ENCODE measurements at regions not wholly inside any gene's neighbourhood (a gene's known extent, or its start where the extent isn't known, plus 50 kb on each side); places are given as distances from the start of the nearest gene placed in this dataset.

DNA sequence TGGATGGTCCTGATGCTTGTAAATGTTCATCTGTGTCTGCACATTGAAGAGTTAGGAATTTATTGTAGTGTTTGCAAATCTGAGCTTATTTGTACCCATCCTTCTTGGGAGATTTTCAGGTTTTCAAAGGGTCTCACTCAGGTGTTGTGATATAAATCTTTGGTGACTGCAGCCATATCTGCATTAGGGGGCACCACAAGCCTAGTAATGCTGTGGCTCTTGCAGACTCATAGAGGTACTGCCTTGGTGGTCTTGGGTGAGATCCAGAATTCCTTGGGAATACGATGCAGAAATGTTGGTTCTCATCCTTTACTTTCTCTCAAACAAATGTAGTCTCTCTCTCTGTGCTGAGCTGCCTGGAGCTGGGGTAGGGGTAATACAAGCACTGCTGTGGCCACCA, 405.9 kb downstream of the TTLL7 start:
- Mint-ChIP-seq H3K4me3 (no peak overlapping the region), H3K27me3 (ENCODE audit: low read depth) (no peaks in the 10 kb centered on the region), H3K36me3 (ENCODE audit: low read depth) (peaks cover 3% of the 10 kb centered on the region), H3K9me3 (peaks cover 11% of the 10 kb centered on the region), H3K4me1 (no peaks in the 10 kb centered on the region), H3K27ac (ENCODE audit: unreplicated experiment) (no peak overlapping the region)
- no peak for DNase-seq (ENCODE audit: low read depth, low spot score)
- TF ChIP-seq, protein P1, sequence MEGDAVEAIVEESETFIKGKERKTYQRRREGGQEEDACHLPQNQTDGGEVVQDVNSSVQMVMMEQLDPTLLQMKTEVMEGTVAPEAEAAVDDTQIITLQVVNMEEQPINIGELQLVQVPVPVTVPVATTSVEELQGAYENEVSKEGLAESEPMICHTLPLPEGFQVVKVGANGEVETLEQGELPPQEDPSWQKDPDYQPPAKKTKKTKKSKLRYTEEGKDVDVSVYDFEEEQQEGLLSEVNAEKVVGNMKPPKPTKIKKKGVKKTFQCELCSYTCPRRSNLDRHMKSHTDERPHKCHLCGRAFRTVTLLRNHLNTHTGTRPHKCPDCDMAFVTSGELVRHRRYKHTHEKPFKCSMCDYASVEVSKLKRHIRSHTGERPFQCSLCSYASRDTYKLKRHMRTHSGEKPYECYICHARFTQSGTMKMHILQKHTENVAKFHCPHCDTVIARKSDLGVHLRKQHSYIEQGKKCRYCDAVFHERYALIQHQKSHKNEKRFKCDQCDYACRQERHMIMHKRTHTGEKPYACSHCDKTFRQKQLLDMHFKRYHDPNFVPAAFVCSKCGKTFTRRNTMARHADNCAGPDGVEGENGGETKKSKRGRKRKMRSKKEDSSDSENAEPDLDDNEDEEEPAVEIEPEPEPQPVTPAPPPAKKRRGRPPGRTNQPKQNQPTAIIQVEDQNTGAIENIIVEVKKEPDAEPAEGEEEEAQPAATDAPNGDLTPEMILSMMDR (conservative IDR thresholded peaks at IDR 0.05): no peak

DNA sequence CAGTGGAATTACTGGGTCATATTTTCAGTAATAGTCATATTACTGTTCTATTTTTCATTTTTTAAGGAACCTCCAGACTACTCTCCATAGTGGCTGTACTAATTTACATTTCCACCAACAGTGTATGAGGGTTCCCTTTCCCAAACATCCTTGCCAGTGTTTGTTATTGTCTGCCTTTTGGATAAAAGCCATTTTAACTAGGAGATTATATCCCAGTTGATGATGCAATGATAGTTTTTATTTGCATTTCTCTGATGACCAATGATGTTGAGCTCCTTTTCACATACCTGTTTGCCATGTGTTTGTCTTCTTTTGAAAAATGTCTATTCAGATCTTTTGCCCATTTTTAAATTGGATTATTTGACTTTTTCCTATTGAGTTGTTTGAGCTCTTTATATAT, 410.8 kb downstream of the TTLL7 start:
- Mint-ChIP-seq H3K27me3 (ENCODE audit: low read depth) (no peaks in the 10 kb centered on the region), H3K9me3 (peaks cover 20% of the 10 kb centered on the region), H3K4me3 (no peak overlapping the region), H3K27ac (ENCODE audit: unreplicated experiment) (no peak overlapping the region), H3K36me3 (ENCODE audit: low read depth) (peaks cover 11% of the 10 kb centered on the region), H3K4me1 (no peaks in the 10 kb centered on the region)
- no peak for DNase-seq (ENCODE audit: low read depth, low spot score)
- TF ChIP-seq, protein P1 (conservative IDR thresholded peaks at IDR 0.05): no peak

DNA sequence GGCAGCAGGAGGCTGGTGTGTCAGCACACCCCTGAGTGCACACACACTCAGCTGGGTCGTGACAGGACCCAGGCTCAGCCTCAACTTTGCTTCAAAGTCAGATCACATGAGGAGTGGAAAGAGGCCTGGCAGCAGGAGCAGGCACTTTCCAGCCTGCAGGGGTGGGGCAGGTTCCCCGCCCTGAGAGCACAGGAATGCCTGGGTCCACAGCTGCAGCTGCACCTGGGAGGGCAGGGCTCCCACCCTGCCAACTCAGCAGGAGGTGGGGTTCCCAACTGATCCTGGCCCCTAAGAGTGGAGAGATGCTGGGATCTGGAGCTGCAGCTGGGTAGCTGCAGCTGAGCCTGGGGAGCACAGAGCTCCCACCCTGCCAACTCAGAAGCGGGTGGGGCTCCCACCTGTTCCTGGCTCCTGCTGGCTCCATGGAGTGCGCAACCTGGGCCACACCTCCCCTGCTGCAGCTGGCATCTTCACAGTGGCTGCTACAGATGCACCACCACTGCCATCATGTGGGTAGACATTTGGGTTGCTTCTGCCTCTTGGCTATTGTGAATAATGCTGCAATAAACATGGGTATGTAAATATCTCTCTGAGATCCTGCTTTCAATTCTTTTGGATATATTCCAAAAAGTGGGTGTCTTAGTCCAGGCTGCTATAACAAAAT, 415.4 kb downstream of the TTLL7 start:
- Mint-ChIP-seq H3K27me3 (ENCODE audit: low read depth) (no peaks in the 10 kb centered on the region), H3K36me3 (ENCODE audit: low read depth) (peaks cover 11% of the 10 kb centered on the region), H3K4me1 (no peaks in the 10 kb centered on the region), H3K27ac (ENCODE audit: unreplicated experiment) (peak overlapping the region; percentile 5), H3K4me3 (no peak overlapping the region), H3K9me3 (peaks cover 22% of the 10 kb centered on the region)
- DNase-seq (ENCODE audit: low read depth, low spot score): no peak
- TF ChIP-seq, protein P1 (conservative IDR thresholded peaks at IDR 0.05): peak; percentile 28

DNA sequence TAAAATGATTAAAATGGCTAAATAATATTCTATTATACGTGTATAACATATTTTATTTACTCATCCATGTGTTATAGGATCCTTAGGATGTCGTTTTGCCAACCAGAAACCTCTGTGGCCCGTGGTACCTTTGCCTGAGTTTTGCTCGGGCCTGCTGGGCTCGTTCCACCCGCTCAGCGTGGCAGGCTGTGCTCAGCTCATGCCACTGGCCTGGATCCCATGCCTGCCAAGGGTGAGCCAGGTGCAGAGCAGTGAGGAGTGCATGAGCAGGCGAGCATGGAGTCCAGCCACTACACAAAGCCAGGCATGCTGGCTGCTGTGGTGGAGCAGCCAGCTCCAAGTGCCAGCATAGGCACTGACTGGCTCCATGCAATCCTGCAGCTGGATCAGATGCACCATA, 417.2 kb downstream of the TTLL7 start:
- Mint-ChIP-seq H3K4me3 (no peak overlapping the region), H3K27ac (ENCODE audit: unreplicated experiment) (no peak overlapping the region), H3K27me3 (ENCODE audit: low read depth) (no peaks in the 10 kb centered on the region), H3K4me1 (no peaks in the 10 kb centered on the region), H3K36me3 (ENCODE audit: low read depth) (peaks cover 7% of the 10 kb centered on the region), H3K9me3 (peaks cover 14% of the 10 kb centered on the region)
- TF ChIP-seq, protein P1 (conservative IDR thresholded peaks at IDR 0.05): no peak
- DNase-seq (ENCODE audit: low read depth, low spot score): no peak

GRCh38 chr1:83574791-83575190, 424.1 kb downstream of the TTLL7 start:
- DNase-seq (ENCODE audit: low read depth, low spot score): no peak
- no peak overlapping the region for H3K4me3 Mint-ChIP-seq
- peak overlapping the region; percentile 32 for H3K27ac Mint-ChIP-seq (ENCODE audit: unreplicated experiment)
- no peaks in the 10 kb centered on the region for H3K27me3 Mint-ChIP-seq (ENCODE audit: low read depth)
- H3K4me1 Mint-ChIP-seq: peaks cover 32% of the 10 kb centered on the region
- TF ChIP-seq, protein P1 (conservative IDR thresholded peaks at IDR 0.05): no peak
- no peaks in the 10 kb centered on the region for H3K9me3 Mint-ChIP-seq
- no peaks in the 10 kb centered on the region for H3K36me3 Mint-ChIP-seq (ENCODE audit: low read depth)
